ENCODE measurements at regions not wholly inside any gene's neighbourhood (a gene's known extent, or its start where the extent isn't known, plus 50 kb on each side); places are given as distances from the start of the nearest gene placed in this dataset.

- no peaks in the 10 kb centered on the region for H3K9me3 Mint-ChIP-seq (ENCODE audit: unreplicated experiment)
- H3K36me3 Mint-ChIP-seq (ENCODE audit: unreplicated experiment), result peaks cover 24% of the 10 kb centered on the region
- peak overlapping the region; percentile 59 for H3K27ac Mint-ChIP-seq (ENCODE audit: unreplicated experiment)
- H3K27me3 Mint-ChIP-seq (ENCODE audit: unreplicated experiment), result no peaks in the 10 kb centered on the region
- H3K4me1 Mint-ChIP-seq (ENCODE audit: unreplicated experiment), result peaks cover 10% of the 10 kb centered on the region
- no peak overlapping the region for H3K4me3 Mint-ChIP-seq (ENCODE audit: unreplicated experiment)
- DNase-seq (ENCODE audit: extremely low spot score, unreplicated experiment), result peak; percentile 91
- TF ChIP-seq, protein P1, sequence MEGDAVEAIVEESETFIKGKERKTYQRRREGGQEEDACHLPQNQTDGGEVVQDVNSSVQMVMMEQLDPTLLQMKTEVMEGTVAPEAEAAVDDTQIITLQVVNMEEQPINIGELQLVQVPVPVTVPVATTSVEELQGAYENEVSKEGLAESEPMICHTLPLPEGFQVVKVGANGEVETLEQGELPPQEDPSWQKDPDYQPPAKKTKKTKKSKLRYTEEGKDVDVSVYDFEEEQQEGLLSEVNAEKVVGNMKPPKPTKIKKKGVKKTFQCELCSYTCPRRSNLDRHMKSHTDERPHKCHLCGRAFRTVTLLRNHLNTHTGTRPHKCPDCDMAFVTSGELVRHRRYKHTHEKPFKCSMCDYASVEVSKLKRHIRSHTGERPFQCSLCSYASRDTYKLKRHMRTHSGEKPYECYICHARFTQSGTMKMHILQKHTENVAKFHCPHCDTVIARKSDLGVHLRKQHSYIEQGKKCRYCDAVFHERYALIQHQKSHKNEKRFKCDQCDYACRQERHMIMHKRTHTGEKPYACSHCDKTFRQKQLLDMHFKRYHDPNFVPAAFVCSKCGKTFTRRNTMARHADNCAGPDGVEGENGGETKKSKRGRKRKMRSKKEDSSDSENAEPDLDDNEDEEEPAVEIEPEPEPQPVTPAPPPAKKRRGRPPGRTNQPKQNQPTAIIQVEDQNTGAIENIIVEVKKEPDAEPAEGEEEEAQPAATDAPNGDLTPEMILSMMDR (IDR thresholded peaks at IDR 0.05), result peak; percentile 94
These were observed 354.1 kb downstream of the SEC14L1 start for GRCh38 chr17:77494664-77495435.

DNA sequence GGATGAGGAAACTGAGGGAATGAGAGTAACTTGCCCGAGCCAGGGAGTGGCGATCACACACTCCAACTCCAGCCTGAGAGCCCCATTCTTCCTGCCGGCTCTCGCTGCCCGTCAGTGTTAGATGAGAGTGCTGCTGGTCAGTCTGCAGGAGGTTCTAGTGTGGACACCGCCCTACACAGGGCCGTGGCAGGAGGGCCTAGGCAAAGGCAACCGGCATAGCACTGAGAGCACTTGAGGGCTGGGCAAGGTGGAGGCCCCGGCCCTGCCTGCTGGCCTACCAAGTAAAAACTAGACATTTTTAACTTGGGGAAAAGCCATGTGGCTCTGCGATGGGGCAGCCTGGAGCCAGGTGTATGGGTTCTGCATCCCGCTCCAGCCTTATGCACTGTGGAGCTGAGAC lies 354.8 kb downstream of the SEC14L1 start:
- Mint-ChIP-seq H3K36me3 (ENCODE audit: unreplicated experiment) (peaks cover 26% of the 10 kb centered on the region), H3K4me1 (ENCODE audit: unreplicated experiment) (peaks cover 5% of the 10 kb centered on the region), H3K27me3 (ENCODE audit: unreplicated experiment) (no peaks in the 10 kb centered on the region), H3K9me3 (ENCODE audit: unreplicated experiment) (no peaks in the 10 kb centered on the region), H3K27ac (ENCODE audit: unreplicated experiment) (no peak overlapping the region), H3K4me3 (ENCODE audit: unreplicated experiment) (no peak overlapping the region)
- DNase-seq (ENCODE audit: extremely low spot score, unreplicated experiment), result no peak
- TF ChIP-seq, protein P1 (IDR thresholded peaks at IDR 0.05), result no peak

DNA sequence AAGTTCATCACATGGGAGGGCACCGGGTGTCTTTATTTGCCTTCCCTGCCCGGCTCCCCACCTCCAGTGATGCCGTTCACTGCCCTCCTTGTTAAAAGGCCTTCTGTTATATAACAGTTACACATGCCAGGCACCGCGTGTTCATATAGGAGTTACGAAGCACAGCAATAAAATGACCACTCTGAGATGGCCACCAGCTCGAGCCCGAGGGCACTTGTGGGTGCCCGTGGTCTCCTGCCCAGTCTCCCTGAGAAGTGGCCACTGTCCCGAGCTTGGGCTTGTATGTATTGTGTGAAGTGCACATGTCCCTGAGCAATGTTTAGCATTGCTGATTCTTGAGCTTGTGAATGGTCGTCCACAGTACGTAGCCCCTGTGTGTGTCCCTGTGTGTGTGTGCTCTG lies 355.6 kb downstream of the SEC14L1 start:
- no peak overlapping the region for H3K27ac Mint-ChIP-seq (ENCODE audit: unreplicated experiment)
- TF ChIP-seq, protein P1 (IDR thresholded peaks at IDR 0.05), result no peak
- DNase-seq (ENCODE audit: extremely low spot score, unreplicated experiment), result no peak
- H3K9me3 Mint-ChIP-seq (ENCODE audit: unreplicated experiment), result no peaks in the 10 kb centered on the region
- H3K4me1 Mint-ChIP-seq (ENCODE audit: unreplicated experiment), result peaks cover 5% of the 10 kb centered on the region
- no peak overlapping the region for H3K4me3 Mint-ChIP-seq (ENCODE audit: unreplicated experiment)
- no peaks in the 10 kb centered on the region for H3K27me3 Mint-ChIP-seq (ENCODE audit: unreplicated experiment)
- peaks cover 32% of the 10 kb centered on the region for H3K36me3 Mint-ChIP-seq (ENCODE audit: unreplicated experiment)

- no peak for DNase-seq (ENCODE audit: extremely low spot score, unreplicated experiment)
- Mint-ChIP-seq H3K36me3 (ENCODE audit: unreplicated experiment) (peaks cover 35% of the 10 kb centered on the region), H3K4me1 (ENCODE audit: unreplicated experiment) (peaks cover 5% of the 10 kb centered on the region), H3K27me3 (ENCODE audit: unreplicated experiment) (no peaks in the 10 kb centered on the region), H3K9me3 (ENCODE audit: unreplicated experiment) (no peaks in the 10 kb centered on the region), H3K27ac (ENCODE audit: unreplicated experiment) (no peak overlapping the region), H3K4me3 (ENCODE audit: unreplicated experiment) (no peak overlapping the region)
- TF ChIP-seq, protein P1 (IDR thresholded peaks at IDR 0.05), result no peak
These were observed 356.2 kb downstream of the SEC14L1 start for GRCh38 chr17:77496831-77497577.

- TF ChIP-seq, protein P1 (IDR thresholded peaks at IDR 0.05), result no peak
- peaks cover 5% of the 10 kb centered on the region for H3K4me1 Mint-ChIP-seq (ENCODE audit: unreplicated experiment)
- no peaks in the 10 kb centered on the region for H3K9me3 Mint-ChIP-seq (ENCODE audit: unreplicated experiment)
- peaks cover 35% of the 10 kb centered on the region for H3K36me3 Mint-ChIP-seq (ENCODE audit: unreplicated experiment)
- H3K27me3 Mint-ChIP-seq (ENCODE audit: unreplicated experiment), result no peaks in the 10 kb centered on the region
- H3K4me3 Mint-ChIP-seq (ENCODE audit: unreplicated experiment), result no peak overlapping the region
- no peak overlapping the region for H3K27ac Mint-ChIP-seq (ENCODE audit: unreplicated experiment)
- DNase-seq (ENCODE audit: extremely low spot score, unreplicated experiment), result no peak
These were observed 356.8 kb downstream of the SEC14L1 start for GRCh38 chr17:77497578-77497934.

All from osteocyte (in vitro differentiated cells).